GM19397 (cell line): ENCODE measurements at regions not wholly inside any gene's neighbourhood (a gene's known extent, or its start where the extent isn't known, plus 50 kb on each side); places are given as distances from the start of the nearest gene placed in this dataset.
"Not testable (repeated sequence)": the region's sequence is repeated elsewhere in the genome, so short reads cannot be mapped to it uniquely, and the experiment has no call there.

Experiments
- ATAC-seq: cut with Tn5 transposase; IDR thresholded peaks from one replicate; pipeline ENCODE4 v1.9.1; 2021; ENCODE audit warnings: mild to moderate bottlenecking, moderate library complexity; ENCODE audit not compliant: unreplicated experiment

GRCh38 chr2:105538840-105539239 lies 140.0 kb upstream of the FHL2 start:
- no peak for ATAC-seq

GRCh38 chr2:105537920-105538319 lies 139.1 kb upstream of the FHL2 start:
- no peak for ATAC-seq

- no peak for ATAC-seq
Measured at GRCh38 chr2:105537466-105537865, 138.6 kb upstream of the FHL2 start.

- ATAC-seq, result no peak
Measured at GRCh38 chr2:105536175-105536574, 137.3 kb upstream of the FHL2 start.

- not testable (repeated sequence) for ATAC-seq
Measured at GRCh38 chr2:105529258-105529657, 130.4 kb upstream of the FHL2 start.

GRCh38 chr2:105526000-105526925 lies 127.4 kb upstream of the FHL2 start:
- no peak for ATAC-seq

GRCh38 chr2:105525201-105525600 lies 126.3 kb upstream of the FHL2 start:
- ATAC-seq, result no peak

- no peak for ATAC-seq
Measured at GRCh38 chr2:105522645-105523044, 123.8 kb upstream of the FHL2 start.

GRCh38 chr2:105521616-105522015 lies 122.8 kb upstream of the FHL2 start:
- no peak for ATAC-seq

- no peak for ATAC-seq
Measured at GRCh38 chr2:105521176-105521575, 122.3 kb upstream of the FHL2 start.

- ATAC-seq, result no peak
Measured at GRCh38 chr2:105519516-105519915, 120.7 kb upstream of the FHL2 start.

- no peak for ATAC-seq
Measured at GRCh38 chr2:105518897-105519296, 120.0 kb upstream of the FHL2 start.

GRCh38 chr2:105517814-105518705 lies 119.2 kb upstream of the FHL2 start:
- ATAC-seq, result no peak

- ATAC-seq, result no peak
Measured at GRCh38 chr2:105515581-105516415, 116.9 kb upstream of the FHL2 start.

GRCh38 chr2:105514576-105514975 lies 115.7 kb upstream of the FHL2 start:
- ATAC-seq, result no peak

GRCh38 chr2:105510761-105511528 lies 112.1 kb upstream of the FHL2 start:
- ATAC-seq, result no peak

GRCh38 chr2:105509269-105510086 lies 110.6 kb upstream of the FHL2 start:
- no peak for ATAC-seq

GRCh38 chr2:105506860-105507259 lies 108.0 kb upstream of the FHL2 start:
- not testable (repeated sequence) for ATAC-seq

- no peak for ATAC-seq
Measured at GRCh38 chr2:105504459-105504858, 105.6 kb upstream of the FHL2 start.
